ENCODE measurements at regions not wholly inside any gene's neighbourhood (a gene's known extent, or its start where the extent isn't known, plus 50 kb on each side); places are given as distances from the start of the nearest gene placed in this dataset.

DNA sequence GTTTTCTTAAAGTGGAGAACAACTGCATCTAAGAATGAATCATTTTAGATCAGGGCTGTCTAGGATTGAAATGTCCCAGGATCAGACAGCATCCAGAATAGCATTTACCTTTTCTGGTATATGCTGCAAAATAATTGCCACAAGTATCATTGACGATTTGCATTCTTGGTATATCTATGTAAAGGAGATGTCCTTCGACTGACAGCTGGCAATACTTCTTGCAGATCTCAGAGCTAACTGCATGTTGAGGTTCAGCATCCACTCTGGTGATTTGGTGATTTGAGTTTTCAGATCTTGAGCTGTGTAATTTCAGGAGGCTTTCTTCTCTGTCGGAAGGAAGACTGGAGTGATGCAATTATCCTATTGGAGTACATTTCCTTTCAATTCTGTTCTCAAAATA, 78.1 kb upstream of the CPHXL start:
- TF ChIP-seq, protein P1, sequence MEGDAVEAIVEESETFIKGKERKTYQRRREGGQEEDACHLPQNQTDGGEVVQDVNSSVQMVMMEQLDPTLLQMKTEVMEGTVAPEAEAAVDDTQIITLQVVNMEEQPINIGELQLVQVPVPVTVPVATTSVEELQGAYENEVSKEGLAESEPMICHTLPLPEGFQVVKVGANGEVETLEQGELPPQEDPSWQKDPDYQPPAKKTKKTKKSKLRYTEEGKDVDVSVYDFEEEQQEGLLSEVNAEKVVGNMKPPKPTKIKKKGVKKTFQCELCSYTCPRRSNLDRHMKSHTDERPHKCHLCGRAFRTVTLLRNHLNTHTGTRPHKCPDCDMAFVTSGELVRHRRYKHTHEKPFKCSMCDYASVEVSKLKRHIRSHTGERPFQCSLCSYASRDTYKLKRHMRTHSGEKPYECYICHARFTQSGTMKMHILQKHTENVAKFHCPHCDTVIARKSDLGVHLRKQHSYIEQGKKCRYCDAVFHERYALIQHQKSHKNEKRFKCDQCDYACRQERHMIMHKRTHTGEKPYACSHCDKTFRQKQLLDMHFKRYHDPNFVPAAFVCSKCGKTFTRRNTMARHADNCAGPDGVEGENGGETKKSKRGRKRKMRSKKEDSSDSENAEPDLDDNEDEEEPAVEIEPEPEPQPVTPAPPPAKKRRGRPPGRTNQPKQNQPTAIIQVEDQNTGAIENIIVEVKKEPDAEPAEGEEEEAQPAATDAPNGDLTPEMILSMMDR (conservative IDR thresholded peaks at IDR 0.05; ENCODE audit: low read length), result no peak
- no peak for TF ChIP-seq EZH2phosphoT487 (IDR thresholded peaks at IDR 0.05; ENCODE audit: borderline replicate concordance)

All from Loucy (cell line).